ENCODE measurements at regions not wholly inside any gene's neighbourhood (a gene's known extent, or its start where the extent isn't known, plus 50 kb on each side); places are given as distances from the start of the nearest gene placed in this dataset.
A peak's percentile ranks its signal among the peaks of the same experiment; 100 is the strongest.

GRCh38 chr10:126846959-126847358 is 58.3 kb upstream of the DOCK1 start:
- TF ChIP-seq, protein P1, sequence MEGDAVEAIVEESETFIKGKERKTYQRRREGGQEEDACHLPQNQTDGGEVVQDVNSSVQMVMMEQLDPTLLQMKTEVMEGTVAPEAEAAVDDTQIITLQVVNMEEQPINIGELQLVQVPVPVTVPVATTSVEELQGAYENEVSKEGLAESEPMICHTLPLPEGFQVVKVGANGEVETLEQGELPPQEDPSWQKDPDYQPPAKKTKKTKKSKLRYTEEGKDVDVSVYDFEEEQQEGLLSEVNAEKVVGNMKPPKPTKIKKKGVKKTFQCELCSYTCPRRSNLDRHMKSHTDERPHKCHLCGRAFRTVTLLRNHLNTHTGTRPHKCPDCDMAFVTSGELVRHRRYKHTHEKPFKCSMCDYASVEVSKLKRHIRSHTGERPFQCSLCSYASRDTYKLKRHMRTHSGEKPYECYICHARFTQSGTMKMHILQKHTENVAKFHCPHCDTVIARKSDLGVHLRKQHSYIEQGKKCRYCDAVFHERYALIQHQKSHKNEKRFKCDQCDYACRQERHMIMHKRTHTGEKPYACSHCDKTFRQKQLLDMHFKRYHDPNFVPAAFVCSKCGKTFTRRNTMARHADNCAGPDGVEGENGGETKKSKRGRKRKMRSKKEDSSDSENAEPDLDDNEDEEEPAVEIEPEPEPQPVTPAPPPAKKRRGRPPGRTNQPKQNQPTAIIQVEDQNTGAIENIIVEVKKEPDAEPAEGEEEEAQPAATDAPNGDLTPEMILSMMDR (IDR thresholded peaks at IDR 0.05; ENCODE audit: insufficient read depth, low read depth, low read length), result peak; percentile 12
- no peak for TF ChIP-seq EZH2 (IDR thresholded peaks at IDR 0.05; ENCODE audit: insufficient read depth, low read length)
